ENCODE measurements at regions not wholly inside any gene's neighbourhood (a gene's known extent, or its start where the extent isn't known, plus 50 kb on each side); places are given as distances from the start of the nearest gene placed in this dataset.

DNA sequence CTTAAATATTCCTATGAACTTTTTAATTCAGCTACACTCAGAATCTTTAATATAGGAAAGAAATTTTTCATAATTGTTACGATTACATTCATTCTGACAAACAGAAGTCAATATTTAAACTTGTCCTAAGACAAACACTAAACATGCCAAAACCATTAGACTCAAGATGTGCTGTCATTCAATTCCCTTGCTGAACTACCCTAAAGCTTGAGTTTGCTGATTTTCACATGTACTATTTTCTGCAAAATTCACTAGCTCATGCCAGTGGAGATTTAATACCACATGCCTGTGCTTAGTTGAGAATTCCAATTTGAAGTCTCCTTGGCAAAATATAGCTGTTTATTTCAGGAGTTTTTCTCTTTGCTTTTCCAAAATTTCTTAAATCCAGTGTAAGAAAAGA lies 448.0 kb downstream of the COL12A1 start:
- TF ChIP-seq CTCF (IDR thresholded peaks at IDR 0.05; ENCODE audit: low read depth, low read length, poor library complexity, severe bottlenecking), result no peak
- no peak for TF ChIP-seq EZH2phosphoT487 (IDR thresholded peaks at IDR 0.05; ENCODE audit: borderline replicate concordance, low read length)
